Spleen (tissue), 11 donors: ENCODE measurements at regions not wholly inside any gene's neighbourhood (a gene's known extent, or its start where the extent isn't known, plus 50 kb on each side); places are given as distances from the start of the nearest gene placed in this dataset.

Experiments
- DNase-seq: peaks from one replicate; pipeline ENCODE4 v3.0.0-alpha.2; 2020
- H3K27ac ChIP-seq, 8 donors: fragments of 200-600 bp; sonication (generic) in 7 of 8; 1 replicate in 4 of 8; 2 replicates in 4 of 8; pipeline versions ENCODE4 v1.5.0 to v1.8.0; 2016 to 2021; ENCODE audit warnings: inconsistent platforms in 4 of 8, mild to moderate bottlenecking in 4 of 8, moderate library complexity in 1 of 8
- H3K27me3 ChIP-seq, 7 donors: fragments of 200-600 bp; sonication (generic) in 6 of 7; replicated peaks in 1 of 7; 1 replicate in 4 of 7; 2 replicates in 3 of 7; pipeline versions ENCODE4 v1.5.0 to v1.8.0; 2016 to 2021; ENCODE audit warnings: inconsistent platforms in 3 of 7, mild to moderate bottlenecking in 1 of 7
- H3K36me3 ChIP-seq, 6 donors: fragments of 200-600 bp; sonication (generic) in 5 of 6; 1 replicate in 4 of 6; 2 replicates in 2 of 6; pipeline versions ENCODE4 v1.5.0 to v1.8.0; 2016 to 2021; ENCODE audit warnings: inconsistent platforms in 2 of 6
- H3K4me1 ChIP-seq, 6 donors: fragments of 200-600 bp; sonication (generic) in 5 of 6; 1 replicate in 3 of 6; 2 replicates in 3 of 6; pipeline versions ENCODE4 v1.5.0 to v1.8.0; 2016 to 2021; ENCODE audit warnings: inconsistent platforms in 3 of 6
- H3K4me3 ChIP-seq, 8 donors: fragments of 200-600 bp; sonication (generic) in 7 of 8; 1 replicate in 4 of 8; 2 replicates in 4 of 8; pipeline versions ENCODE4 v1.5.0 to v1.8.0; 2016 to 2021; ENCODE audit warnings: inconsistent platforms in 4 of 8, mild to moderate bottlenecking in 4 of 8, moderate library complexity in 2 of 8
- H3K9me3 ChIP-seq, 8 donors: fragments of 200-600 bp; sonication (generic) in 7 of 8; 1 replicate in 4 of 8; 2 replicates in 4 of 8; pipeline versions ENCODE4 v1.5.0 to v1.8.0; 2016 to 2021; ENCODE audit warnings: inconsistent platforms in 4 of 8
- POLR2A ChIP-seq, 3 donors: fragments of 450-650 bp; IDR thresholded peaks; one replicate each; pipeline ENCODE4 v1.5.1; 2017; ENCODE audit warnings: antibody characterized with exemption in 3 of 3, mild to moderate bottlenecking in 1 of 3
- POLR2AphosphoS5 ChIP-seq, 3 donors: sonication (generic); formaldehyde crosslinking; IDR thresholded peaks; one replicate each; pipeline ENCODE4 v1.5.1; 2017; ENCODE audit warnings: antibody characterized with exemption in 3 of 3
- WGBS, 5 donors: extraction: QIAGEN DNeasy Blood & Tissue Kit in 3 of 5; methylation state at CpG; one replicate each; pipeline versions ENCODE4 v1.1.5 to v1.1.7; 2013 to 2018; 5-methylcytosine and 5-hydroxymethylcytosine counted together
- intact Hi-C: fragments of 100-400 bp; cut with DNase I; formaldehyde crosslinking; loops from one replicate; pipeline ENCODE4 v1.15.0; 2023; ENCODE audit warnings: low total_unique reads
- TF ChIP-seq, protein P1 (sequence below), 11 experiments: fragments of 200-600 bp in 7 of 11; fragments of 450-650 bp in 4 of 11; sonication (generic) in 4 of 11; IDR thresholded peaks in 8 of 11; conservative IDR thresholded peaks in 3 of 11; 1 replicate in 7 of 11; 2 replicates in 4 of 11; pipeline versions ENCODE4 v1.4.0 to v1.8.0; 2016 to 2021; ENCODE audit warnings: antibody characterized with exemption in 11 of 11, inconsistent platforms in 4 of 11, mild to moderate bottlenecking in 1 of 11
- donor health status: healthy with polysubstance abuse.
- donor health status: DM: no; HTN: no; CAD: no; lungs with moderate emphysema.
- donor health status: DM: no; HTN: no; CAD: no.
- donor health status: Bipolar disorder and iron deficiency.
- donor health status: healthy.
- donor health status: DM: no; HTN: no; CAD: no.
- donor health status: DM: yes; HTN: yes; CAD: no.

DNA sequence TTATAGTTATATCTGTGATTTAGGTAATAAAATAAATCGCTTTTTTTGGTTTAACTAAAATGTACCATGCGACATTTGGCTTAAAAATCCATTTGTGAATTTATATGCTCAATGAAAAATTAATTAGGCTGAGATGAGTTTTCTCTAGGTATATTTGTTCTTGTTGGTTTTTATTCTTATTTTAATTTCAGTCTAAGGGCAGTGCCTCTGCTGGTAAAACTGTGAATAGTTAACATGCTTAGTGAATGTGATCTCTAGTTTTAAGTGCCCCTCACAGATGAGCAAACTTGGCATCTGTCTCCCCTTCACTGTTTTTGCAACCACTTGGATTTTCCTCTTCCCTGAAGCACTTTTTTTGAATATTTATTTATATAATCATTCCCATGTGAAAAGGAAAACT is 822.7 kb downstream of the GRIK2 start:
- no peaks in the 10 kb centered on the region for H3K4me1 ChIP-seq
- intact Hi-C loops, result no loop called here
- no peak overlapping the region for H3K4me3 ChIP-seq
- no peak overlapping the region for H3K27ac ChIP-seq
- H3K9me3 ChIP-seq, result peaks cover 0 to 3% (median 0%) of the 10 kb centered on the region in 8 donors
- TF ChIP-seq POLR2AphosphoS5 (IDR thresholded peaks at IDR 0.05) (no peak), POLR2A (IDR thresholded peaks at IDR 0.05) (no peak)
- TF ChIP-seq, protein P1, sequence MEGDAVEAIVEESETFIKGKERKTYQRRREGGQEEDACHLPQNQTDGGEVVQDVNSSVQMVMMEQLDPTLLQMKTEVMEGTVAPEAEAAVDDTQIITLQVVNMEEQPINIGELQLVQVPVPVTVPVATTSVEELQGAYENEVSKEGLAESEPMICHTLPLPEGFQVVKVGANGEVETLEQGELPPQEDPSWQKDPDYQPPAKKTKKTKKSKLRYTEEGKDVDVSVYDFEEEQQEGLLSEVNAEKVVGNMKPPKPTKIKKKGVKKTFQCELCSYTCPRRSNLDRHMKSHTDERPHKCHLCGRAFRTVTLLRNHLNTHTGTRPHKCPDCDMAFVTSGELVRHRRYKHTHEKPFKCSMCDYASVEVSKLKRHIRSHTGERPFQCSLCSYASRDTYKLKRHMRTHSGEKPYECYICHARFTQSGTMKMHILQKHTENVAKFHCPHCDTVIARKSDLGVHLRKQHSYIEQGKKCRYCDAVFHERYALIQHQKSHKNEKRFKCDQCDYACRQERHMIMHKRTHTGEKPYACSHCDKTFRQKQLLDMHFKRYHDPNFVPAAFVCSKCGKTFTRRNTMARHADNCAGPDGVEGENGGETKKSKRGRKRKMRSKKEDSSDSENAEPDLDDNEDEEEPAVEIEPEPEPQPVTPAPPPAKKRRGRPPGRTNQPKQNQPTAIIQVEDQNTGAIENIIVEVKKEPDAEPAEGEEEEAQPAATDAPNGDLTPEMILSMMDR (IDR thresholded peaks at IDR 0.05 in 8 of 11, conservative IDR thresholded peaks at IDR 0.05 in 3 of 11), result no peak
- no peaks in the 10 kb centered on the region for H3K27me3 ChIP-seq
- no peaks in the 10 kb centered on the region for H3K36me3 ChIP-seq
- WGBS, 5 donors, result 85 to 93% (median 89%) methylated on average over 2 of the region's 2 CpGs
- no peak for DNase-seq

- no peaks in the 10 kb centered on the region for H3K36me3 ChIP-seq
- no peak for DNase-seq
- H3K9me3 ChIP-seq, result no peaks in the 10 kb centered on the region
- H3K4me1 ChIP-seq, result no peaks in the 10 kb centered on the region
- intact Hi-C loops, result no loop called here
- H3K4me3 ChIP-seq, result no peak overlapping the region
- H3K27ac ChIP-seq, result no peak overlapping the region
- no peak for TF ChIP-seq POLR2A (IDR thresholded peaks at IDR 0.05)
- TF ChIP-seq, protein P1 (IDR thresholded peaks at IDR 0.05 in 8 of 11, conservative IDR thresholded peaks at IDR 0.05 in 3 of 11), result no peak
- no peak for TF ChIP-seq POLR2AphosphoS5 (IDR thresholded peaks at IDR 0.05)
- H3K27me3 ChIP-seq, result no peaks in the 10 kb centered on the region
- WGBS, 5 donors, result 80 to 88% (median 84%) methylated on average over 8 of the region's 8 CpGs
Observed at GRCh38 chr6:102223942-102224341, 830.4 kb downstream of the GRIK2 start.

GRCh38 chr6:102229271-102229670 is 835.8 kb downstream of the GRIK2 start:
- no peak for DNase-seq

More at GRCh38 chr6:102229271-102229670, 835.8 kb downstream of the GRIK2 start:
- Histone ChIP-seq H3K9me3 (no peaks in the 10 kb centered on the region), H3K27me3 (no peaks in the 10 kb centered on the region), H3K4me3 (no peak overlapping the region), H3K4me1 (no peaks in the 10 kb centered on the region), H3K36me3 (no peaks in the 10 kb centered on the region), H3K27ac (no peak overlapping the region)
- 71 to 84% (median 83%) methylated on average over 1 of the region's 1 CpG for WGBS, 5 donors
- intact Hi-C loops, result no loop called here
- TF ChIP-seq POLR2A (IDR thresholded peaks at IDR 0.05), result no peak
- TF ChIP-seq, protein P1 (IDR thresholded peaks at IDR 0.05 in 8 of 11, conservative IDR thresholded peaks at IDR 0.05 in 3 of 11), result no peak
- TF ChIP-seq POLR2AphosphoS5 (IDR thresholded peaks at IDR 0.05), result no peak
